ENCODE measurements at regions not wholly inside any gene's neighbourhood (a gene's known extent, or its start where the extent isn't known, plus 50 kb on each side); places are given as distances from the start of the nearest gene placed in this dataset.
"Not testable (repeated sequence)": the region's sequence is repeated elsewhere in the genome, so short reads cannot be mapped to it uniquely, and the experiment has no call there.

- no peak for DNase-seq (ENCODE audit: low read depth in 2 of 2)
These were observed 117.2 kb upstream of the OTUD4 start for GRCh38 chr4:145297556-145297955.

- no peak for DNase-seq (ENCODE audit: low read depth in 2 of 2)
These were observed 115.2 kb upstream of the OTUD4 start for GRCh38 chr4:145295547-145295946.

- DNase-seq (ENCODE audit: low read depth in 2 of 2) = no peak
These were observed 114.7 kb upstream of the OTUD4 start for GRCh38 chr4:145295122-145295521.

- DNase-seq (ENCODE audit: low read depth in 2 of 2) = no peak
These were observed 113.3 kb upstream of the OTUD4 start for GRCh38 chr4:145293658-145294057.

- DNase-seq (ENCODE audit: low read depth in 2 of 2) = no peak
These were observed 110.6 kb upstream of the OTUD4 start for GRCh38 chr4:145290955-145291354.

- DNase-seq (ENCODE audit: low read depth in 2 of 2) = no peak
These were observed 109.2 kb upstream of the OTUD4 start for GRCh38 chr4:145289403-145290076.

- no peak for DNase-seq (ENCODE audit: low read depth in 2 of 2)
These were observed 107.0 kb upstream of the OTUD4 start for GRCh38 chr4:145287351-145287750.

- no peak for DNase-seq (ENCODE audit: low read depth in 2 of 2)
These were observed 105.5 kb upstream of the OTUD4 start for GRCh38 chr4:145285928-145286327.

- no peak for DNase-seq (ENCODE audit: low read depth in 2 of 2)
These were observed 103.5 kb upstream of the OTUD4 start for GRCh38 chr4:145283909-145284308.

GRCh38 chr4:145281951-145282350 is 101.6 kb upstream of the OTUD4 start:
- no peak for DNase-seq (ENCODE audit: low read depth in 2 of 2)

GRCh38 chr4:145281224-145281623 is 100.8 kb upstream of the OTUD4 start:
- no peak for DNase-seq (ENCODE audit: low read depth in 2 of 2)

GRCh38 chr4:145280541-145280940 is 100.2 kb upstream of the OTUD4 start:
- no peak for DNase-seq (ENCODE audit: low read depth in 2 of 2)

GRCh38 chr4:145279122-145279960 is 99.0 kb upstream of the OTUD4 start:
- DNase-seq (ENCODE audit: low read depth in 2 of 2) = no peak

GRCh38 chr4:145278341-145279121 is 98.1 kb upstream of the OTUD4 start:
- DNase-seq (ENCODE audit: low read depth in 2 of 2) = no peak

GRCh38 chr4:145277011-145277410 is 96.6 kb upstream of the OTUD4 start:
- no peak for DNase-seq (ENCODE audit: low read depth in 2 of 2)

GRCh38 chr4:145276050-145276449 is 95.7 kb upstream of the OTUD4 start:
- DNase-seq (ENCODE audit: low read depth in 2 of 2) = no peak

- DNase-seq (ENCODE audit: low read depth in 2 of 2) = no peak
These were observed 90.8 kb upstream of the OTUD4 start for GRCh38 chr4:145271194-145271593.

GRCh38 chr4:145266881-145267280 is 86.5 kb upstream of the OTUD4 start:
- DNase-seq (ENCODE audit: low read depth in 2 of 2) = no peak

GRCh38 chr4:145260091-145260490 is 79.7 kb upstream of the OTUD4 start:
- DNase-seq (ENCODE audit: low read depth in 2 of 2) = no peak

GRCh38 chr4:145255311-145255710 is 74.9 kb upstream of the OTUD4 start:
- DNase-seq (ENCODE audit: low read depth in 2 of 2) = not testable (repeated sequence)

GRCh38 chr4:145252190-145252589 is 71.8 kb upstream of the OTUD4 start:
- DNase-seq (ENCODE audit: low read depth in 2 of 2) = no peak

- no peak for DNase-seq (ENCODE audit: low read depth in 2 of 2)
These were observed 71.0 kb upstream of the OTUD4 start for GRCh38 chr4:145251391-145251790.

Data from stimulated activated CD4-positive, alpha-beta T cell treated with anti-CD3 and anti-CD28 coated beads, Interleukin-15, amount 100 ng/mL, for 48 hours (primary cell).